NCI-H1092 (cell line): ENCODE measurements at regions not wholly inside any gene's neighbourhood (a gene's known extent, or its start where the extent isn't known, plus 50 kb on each side); places are given as distances from the start of the nearest gene placed in this dataset.
"Not testable (repeated sequence)": the region's sequence is repeated elsewhere in the genome, so short reads cannot be mapped to it uniquely, and the experiment has no call there.

ENCODE experiments used
- DNase-seq: peaks from one replicate; lab custom pipeline; 2025; lab: John Stamatoyannopoulos, UW

DNA sequence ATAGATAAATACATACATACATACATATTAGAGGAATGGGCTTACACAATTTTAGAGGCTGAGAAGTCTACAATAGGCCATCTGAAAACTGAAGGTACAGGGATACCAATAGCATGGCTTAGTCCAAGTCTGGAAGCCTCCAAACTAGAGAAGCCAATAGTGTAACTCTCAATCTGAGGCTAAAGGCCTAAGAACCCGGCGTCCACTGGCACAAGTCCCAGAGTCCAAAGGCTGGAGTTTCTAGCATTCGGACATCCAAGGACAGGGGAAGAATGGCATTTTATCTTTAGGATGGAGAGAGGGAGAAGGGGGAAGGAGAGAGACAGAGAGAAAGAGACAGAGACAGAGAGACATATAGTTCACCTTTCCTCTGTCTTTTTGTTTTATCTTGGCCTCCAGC lies 63.7 kb upstream of the SYT4 start:
- DNase-seq = no peak

DNA sequence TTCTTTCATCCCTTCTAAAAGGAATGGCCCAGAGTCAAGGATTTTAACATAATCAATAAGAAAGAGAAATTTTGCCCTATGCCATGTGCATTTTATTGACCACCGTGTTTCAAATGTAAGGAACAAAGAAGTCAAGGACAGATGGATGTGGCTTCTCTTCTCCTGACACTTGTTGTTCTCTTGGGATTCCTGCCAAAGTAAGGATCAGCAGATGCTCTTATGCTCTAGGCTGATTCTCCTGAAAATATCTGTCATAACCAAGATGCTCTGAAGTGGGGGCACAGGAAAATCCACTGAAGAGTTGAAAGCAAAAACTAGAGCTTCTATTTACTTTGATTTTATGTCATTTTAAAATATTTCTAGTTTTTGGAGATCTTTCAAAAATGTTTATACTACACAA lies 72.9 kb upstream of the SYT4 start:
- DNase-seq = no peak

DNA sequence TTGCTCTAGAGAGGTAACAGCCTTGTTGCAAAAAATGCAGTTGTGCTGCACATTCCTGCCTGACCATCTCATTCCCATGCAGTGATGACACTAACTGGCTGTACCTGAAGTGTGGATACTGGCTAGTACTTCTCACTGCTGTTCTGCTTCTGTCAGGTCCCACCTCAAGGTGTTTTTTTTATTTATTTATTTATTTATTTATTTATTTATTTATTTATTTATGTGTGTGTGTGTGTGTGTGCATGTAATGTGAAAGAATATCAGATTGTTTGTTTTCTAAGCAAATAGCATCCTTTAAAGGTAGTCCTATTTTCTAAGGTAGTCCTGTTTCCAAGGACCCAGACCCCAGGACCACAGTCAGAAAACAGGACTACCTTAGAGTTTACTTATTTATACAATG lies 87.2 kb upstream of the SYT4 start:
- DNase-seq = no peak

DNA sequence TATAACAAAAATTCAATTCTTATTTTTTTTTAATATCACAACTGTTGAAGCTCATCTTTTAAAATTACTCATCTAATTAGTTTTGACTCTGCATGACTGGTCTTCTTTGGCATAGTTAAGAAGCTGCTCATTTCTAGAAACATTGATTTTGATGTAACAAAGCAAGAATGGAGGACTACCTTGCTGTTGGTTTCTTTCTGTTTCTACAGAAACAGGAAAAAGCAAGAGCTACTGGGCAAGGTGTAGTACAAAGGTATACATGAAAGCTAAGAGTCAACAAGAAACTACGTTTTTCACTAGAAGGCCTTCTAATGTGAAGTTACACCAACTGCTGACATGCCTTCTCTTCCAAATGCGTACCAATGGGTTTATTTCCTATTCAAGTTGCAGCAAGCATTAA lies 90.6 kb upstream of the SYT4 start:
- no peak for DNase-seq

DNA sequence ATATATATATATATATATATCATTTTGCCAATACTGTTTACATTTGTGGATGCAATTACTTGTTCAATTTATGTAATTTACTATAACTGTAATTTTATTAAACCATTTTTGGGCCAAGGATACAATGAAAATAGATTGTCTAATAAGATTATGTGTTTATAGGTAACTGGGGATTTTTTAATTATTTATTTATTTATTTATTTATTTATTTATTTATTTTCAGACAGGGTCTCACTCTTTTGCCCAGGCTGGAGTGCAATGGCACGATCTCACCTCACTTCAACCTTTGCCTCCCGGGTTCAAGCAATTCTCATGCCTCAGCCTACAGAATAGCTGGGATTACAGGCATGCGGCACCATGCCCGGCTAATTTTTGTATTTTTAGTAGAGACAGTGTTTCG lies 92.0 kb upstream of the SYT4 start:
- not testable (repeated sequence) for DNase-seq

DNA sequence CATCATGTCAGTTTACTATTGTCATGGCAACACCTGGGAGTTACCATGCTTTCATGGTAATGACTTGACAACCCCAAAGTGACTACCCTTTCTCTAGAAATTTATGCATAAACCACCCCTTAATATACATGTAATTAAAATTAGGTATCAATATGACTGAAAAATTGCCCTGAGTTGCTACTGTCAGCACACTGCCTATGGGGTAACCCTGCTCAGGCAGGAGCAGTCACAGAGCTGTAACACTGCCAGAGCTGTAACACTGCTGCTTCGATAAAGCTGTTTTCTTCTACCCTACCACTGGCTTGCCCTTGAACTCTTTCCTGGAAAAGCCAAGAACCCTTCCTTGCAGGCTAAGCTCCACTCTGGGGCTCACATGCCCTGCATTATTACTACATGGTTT lies 95.5 kb upstream of the SYT4 start:
- DNase-seq = no peak

DNA sequence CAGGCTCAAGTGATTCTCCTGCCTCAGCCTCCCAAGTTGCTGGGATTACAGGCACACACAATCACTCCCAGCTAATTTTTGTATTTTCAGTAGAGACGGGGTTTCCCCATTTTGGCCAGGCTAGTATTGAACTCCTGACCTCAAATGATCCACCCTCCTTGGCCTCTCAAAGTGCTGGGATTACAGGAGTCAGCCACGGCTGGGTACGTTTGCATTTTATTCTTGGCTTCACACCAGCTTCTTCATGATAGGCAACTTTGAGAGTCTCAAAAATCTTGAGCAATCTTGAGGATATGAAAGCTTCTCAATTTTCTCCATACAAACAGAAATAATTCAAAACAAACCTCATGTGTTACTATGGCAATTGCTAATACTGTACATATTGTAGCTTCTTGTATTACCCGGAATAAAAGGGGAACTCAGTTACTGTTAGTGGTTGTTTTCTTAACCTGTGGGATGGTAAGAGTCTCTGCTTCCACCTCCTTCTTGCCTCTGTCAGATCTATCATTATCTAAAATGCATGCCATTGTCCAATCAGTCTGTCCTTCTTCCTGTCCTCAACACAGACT lies 102.9 kb upstream of the SYT4 start:
- no peak for DNase-seq

DNA sequence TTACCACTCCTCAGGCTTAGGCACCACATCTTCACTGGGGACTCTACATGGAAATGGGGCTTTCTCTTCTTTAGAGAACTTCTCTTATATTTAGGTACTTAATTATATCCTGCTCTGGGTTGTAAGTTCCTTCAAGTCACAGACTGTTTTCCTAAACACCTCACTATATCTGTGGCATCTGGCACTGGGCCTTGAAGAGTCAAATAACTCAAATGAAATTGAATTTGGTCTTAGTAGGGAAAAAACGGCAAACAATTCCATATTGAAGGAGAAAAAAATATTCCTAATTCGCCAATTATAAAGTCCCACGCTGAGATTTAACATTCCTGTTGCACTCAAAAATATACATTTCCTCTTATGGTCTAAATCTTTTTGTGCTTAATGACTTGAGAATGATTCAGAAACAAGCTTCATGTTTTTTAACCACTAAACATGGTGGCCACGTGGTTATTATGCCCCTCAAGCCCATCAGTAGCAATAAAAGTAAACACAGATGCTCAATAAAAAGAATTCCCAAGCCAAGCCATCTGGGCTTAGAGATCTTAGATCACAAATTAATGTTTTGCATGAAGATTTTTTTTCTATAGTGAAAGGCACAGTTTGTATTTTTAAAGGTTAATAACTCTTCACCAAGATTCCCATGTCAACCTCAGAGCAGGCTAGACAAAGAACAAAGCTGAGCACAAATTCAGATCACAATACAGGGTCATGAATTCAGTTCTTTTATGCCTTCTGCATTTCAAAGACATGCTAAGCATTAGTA lies 105.5 kb upstream of the SYT4 start:
- DNase-seq = no peak

DNA sequence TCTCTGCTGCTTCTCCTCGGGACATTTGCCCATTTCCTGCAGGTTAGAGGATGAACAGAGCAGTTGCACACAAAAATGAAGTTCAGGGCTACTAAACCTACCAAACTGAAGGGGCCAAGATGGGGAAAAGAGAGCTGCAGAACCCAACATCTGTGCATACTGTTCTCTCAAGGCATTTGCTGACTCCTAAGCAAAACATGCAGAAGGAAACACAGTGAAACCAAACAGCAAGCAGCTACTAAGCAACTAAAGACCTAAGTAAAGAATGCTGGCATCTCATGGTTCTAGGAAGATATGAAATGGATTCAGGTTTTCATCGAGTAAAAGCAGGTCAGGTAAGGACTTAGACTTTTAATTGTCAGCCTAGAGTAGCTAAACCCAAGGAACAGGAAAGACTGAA lies 111.9 kb upstream of the SYT4 start:
- no peak for DNase-seq

DNA sequence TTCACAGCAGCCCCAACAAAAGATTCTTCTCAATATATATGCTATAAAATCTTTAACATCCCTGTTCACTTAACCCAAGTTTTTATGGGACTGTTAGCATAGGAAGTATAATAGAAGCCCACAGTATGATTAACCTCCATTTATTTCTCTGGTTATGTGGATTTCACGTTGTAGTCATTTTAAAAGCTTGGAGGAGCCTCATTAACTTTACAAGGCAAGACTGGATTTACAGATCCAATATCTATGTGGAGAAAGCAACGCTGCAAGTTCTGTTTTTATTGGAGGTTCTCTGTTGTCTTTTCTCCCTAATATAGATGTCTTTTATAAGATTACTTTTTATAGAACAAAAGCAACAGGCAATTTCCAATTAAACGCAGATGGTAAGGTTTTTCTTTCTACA lies 114.9 kb upstream of the SYT4 start:
- DNase-seq = no peak

DNA sequence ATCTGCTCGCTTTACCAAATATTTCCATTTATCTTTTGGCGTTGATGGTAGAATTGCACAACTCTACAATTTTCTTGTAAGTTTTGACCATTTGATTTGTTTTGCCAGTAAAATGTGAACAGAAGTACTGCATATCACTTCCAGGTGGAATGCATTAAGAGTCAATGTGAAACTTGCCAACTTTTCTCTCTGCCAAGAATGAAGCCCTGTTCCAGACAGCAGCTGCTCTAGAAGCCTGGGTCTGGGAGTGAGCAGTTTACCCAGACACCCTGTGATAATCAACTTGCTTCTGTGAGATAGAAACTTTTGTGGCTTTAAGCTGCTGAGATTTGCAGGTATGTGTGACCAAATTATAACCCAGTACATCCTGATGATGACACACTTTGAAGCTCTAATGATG lies 115.9 kb upstream of the SYT4 start:
- no peak for DNase-seq

DNA sequence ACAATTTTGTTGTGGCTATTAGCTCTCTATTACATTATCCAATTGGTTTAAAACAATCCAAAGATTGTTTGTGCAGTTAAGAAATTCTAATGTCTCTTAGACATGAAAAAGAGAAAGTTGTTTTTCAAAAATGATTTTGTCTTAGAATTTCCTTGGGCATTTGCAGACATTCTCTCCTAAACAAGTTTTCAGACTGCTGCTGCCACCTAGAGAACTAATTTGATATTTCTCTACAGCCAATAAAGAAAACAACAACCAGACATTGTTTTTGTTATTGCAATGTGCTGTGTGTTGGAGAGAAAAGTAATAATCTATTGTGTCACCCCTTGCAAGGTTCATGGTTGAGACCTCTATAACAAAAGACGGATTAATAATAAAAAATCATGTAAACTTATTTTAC lies 119.0 kb upstream of the SYT4 start:
- no peak for DNase-seq

DNA sequence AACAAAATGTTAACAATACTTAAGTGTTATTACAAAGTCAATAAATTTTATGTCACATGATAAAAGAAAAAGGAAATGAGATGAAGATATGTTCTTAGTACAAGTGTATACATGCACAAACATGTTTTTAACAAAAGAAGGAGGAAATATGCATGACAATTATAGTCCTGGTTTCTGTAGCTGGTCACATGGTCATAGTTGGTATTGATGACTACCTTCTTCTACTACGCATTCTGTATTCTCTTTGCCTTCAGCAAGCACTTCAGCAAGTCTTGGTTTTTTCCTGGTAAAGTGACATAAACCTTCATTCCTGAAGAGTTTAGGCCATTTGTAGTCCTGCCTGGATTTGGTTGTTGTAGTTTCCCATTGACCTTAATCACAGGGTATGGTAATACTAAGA lies 121.3 kb upstream of the SYT4 start:
- no peak for DNase-seq

DNA sequence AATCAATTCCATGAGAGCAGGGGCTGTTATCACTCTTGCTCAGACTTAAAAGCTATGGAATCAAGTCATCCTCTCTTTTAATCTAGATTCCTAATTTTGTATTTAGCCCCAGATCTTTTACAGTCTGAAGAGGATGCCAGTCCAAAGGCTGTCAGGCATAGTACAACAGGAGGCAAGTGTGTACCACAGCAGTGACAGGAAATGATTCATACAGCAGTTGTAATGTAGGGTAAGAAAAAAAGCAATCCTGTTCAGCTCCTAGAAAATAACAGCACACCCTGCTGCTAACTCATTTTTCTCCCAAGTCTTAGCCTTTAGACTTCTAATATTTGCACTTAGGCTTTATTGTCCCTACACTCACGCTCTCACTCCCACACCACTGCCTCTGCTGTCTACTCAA lies 127.8 kb upstream of the SYT4 start:
- no peak for DNase-seq

DNA sequence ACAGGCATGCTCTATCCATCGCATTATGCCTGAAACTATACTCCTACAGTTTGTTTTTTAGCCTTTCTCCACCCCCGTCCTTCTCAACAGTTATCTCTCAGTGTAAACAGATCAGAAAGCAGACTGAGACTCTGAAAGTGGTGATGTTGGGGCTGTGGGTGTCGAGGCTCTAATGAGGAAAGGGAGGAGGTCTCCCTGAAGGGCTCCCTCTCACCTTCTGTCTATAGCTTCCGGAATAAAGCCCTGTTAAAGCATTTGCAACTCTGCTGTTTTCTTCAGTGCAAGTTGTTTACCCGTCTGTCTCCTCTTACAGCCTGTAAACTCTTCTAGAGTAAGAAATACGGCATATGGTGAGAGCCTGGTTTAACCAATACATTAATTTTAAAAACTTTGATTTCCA lies 136.7 kb upstream of the SYT4 start:
- no peak for DNase-seq

DNA sequence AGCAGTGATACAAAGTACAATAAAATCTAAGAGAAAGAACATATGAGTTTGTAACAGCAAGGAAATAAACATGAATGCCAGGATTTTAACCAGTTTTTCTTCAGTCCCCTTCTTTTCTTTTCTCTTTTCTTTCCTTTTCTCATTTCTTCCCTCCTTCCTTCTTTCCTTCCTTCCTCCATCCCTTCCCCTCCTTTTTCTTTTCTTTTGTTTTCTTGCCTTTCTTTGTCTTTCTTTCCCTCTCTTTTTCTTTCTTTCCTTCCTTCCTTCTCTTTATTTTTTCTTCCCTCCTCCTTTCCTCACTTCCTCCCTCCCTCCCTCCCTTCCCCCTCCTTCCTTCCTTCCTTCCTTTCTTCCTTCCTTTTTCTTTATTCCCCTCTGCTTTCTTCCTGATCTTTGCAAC lies 142.8 kb upstream of the SYT4 start:
- no peak for DNase-seq

DNA sequence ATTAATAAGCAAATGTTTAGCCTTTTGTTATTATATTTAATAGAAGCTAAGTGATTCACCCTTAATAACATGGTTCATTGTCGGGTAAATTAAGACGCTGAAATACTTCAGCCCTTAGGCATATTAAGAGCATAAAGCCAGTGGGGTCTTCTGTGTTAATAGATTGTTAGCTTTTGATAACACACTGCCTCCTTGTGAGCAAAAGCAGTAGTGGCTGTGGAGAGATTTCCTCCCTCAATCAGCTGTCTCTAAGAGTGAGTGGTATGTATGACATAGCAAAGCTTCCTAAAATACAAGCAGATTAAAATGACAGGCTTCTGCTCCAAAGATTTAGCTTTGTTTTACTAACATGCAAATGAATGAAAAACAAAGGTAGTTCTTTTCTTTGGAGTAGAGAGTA lies 143.7 kb upstream of the SYT4 start:
- no peak for DNase-seq

DNA sequence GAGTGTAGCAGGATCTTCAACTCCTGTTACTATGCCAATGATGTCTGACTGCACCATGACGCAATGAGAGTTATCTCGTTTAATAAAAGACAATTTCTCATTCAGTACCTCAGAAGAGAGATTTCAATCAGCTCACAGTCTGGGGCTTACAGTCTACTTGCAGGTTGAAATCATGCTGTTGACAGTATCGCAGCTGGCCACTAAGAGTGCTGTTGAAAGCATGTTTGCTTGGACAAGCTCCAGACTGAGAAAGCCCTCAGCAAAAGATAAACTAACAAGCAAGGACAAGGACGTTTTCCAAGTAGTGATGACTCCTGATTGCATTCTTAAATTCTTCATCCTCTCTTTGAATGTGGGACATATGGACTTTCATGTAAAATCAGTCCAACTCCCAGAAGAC lies 145.2 kb upstream of the SYT4 start:
- DNase-seq = peak; percentile 52

DNA sequence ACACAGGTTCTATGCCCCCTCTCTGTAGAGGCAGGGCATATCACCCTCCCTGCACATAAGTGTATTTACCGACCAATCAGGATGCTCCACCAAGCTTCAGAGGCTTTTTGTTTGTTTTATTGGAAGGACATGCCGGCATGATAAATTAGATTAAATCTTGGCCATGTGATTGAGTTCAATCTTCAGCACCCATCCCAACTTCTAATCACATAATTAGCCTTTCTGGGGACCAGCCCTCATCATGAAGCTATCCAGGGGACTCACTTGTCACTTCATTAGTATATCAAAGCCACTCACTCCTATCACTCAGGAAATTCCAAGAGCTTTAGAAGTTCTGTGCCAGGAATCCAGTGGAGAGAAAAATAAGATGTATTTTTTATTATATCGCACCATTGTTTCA lies 158.6 kb upstream of the SYT4 start:
- DNase-seq = no peak

DNA sequence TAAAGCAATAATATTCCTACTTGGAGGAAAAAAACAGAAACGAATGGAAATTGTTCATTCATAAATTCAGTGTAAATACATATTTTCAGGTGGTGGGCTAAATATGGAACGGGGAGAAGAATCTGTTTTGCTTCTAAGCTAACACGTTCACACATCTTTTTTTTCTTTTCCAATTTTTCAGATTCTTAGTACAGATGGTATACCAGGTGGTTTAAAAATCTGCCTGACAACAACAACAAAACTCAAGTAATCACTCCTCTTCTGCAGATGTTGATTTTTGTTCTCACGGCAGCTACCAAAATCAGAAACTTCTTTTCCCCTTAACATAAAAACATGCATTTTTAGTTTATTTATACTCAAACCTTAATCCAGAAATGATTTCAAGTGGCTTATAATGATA lies 164.8 kb upstream of the SYT4 start:
- DNase-seq = no peak

DNA sequence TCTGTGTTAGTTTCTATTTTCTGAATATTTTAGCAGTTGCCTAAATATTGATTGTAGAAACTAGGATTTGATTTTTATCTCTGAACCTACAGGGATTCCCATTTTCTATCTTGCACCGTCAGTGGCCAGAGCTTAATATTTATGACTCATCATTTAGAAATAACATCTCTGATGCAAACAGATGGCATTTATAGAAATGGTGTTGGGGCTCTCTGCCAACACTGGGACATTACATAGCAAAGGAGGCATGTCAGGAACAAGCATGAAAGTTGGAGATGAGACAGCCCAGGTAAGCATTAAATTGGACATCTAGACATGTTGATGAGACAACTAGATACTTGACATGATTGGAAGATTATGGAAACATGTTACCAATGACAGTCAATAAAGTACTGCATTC lies 165.3 kb upstream of the SYT4 start:
- DNase-seq = no peak

DNA sequence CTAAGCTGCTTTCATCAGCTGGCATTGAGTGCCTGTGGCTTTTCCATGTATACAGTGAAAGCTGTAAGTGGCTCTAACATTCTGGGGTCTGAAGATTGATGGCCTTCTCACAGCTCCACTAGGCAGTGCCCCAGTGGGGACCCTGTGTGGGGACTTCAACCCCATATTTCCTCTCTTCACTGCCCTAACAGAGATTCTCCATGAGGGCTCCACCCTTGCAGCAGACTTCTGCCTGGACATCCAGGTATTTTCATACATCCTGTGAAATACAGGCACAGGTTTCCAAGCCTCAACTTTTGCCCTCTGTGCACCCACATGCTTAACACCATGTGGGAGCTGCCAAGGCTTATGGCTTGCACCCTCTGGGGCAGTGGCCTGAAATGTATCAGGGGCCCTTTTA lies 188.2 kb upstream of the SYT4 start:
- no peak for DNase-seq

DNA sequence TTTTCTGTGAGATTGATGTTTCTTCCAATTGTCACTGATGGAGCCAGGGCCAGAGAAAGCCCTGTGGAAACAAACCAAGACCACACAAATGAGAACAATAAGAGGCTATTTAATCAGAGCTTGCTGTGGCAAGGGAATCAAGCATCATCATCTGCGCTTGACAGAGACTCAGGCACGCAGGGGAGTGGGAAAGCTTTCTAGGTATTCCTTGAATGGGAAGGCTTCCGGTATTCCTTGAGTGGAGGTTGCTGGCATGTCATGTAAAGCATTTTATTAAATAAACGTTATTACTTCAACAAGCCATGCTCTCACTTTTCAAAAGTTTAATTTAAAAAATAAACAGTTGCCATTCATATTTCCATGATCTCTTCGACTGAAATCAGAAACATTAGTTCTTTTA lies 194.6 kb upstream of the SYT4 start:
- DNase-seq = no peak

DNA sequence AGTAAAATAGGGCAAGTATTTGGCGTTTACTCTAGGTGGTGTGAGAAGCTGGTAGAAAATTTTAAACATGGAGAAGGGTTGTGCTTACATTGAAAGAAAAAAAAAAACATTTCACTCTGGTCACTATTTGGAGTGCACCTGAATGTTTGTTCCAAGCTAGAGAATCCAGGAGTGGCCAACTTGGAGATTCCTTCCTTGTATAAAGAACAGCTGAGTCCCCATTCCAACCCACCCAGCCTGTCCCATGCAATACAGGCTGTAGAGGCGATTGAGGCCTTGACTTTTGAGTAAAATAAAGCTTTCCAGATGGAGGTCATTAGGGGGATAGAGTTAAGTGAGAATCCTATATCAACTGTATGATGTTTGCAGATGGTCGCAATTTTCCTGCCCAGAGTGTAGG lies 203.8 kb upstream of the SYT4 start:
- DNase-seq = no peak
